Fibroblast of the aortic adventitia (primary cell): ENCODE measurements at regions not wholly inside any gene's neighbourhood (a gene's known extent, or its start where the extent isn't known, plus 50 kb on each side); places are given as distances from the start of the nearest gene placed in this dataset.
"Not testable (repeated sequence)": the region's sequence is repeated elsewhere in the genome, so short reads cannot be mapped to it uniquely, and the experiment has no call there.

Experiments
- DNase-seq: peaks from one replicate; pipeline ENCODE4 v3.0.0-alpha.2; 2010; ENCODE audit warnings: low read depth
- H3K4me3 ChIP-seq: 2 replicates; pipeline ENCODE4 v1.5.1; 2011; ENCODE audit warnings: low read depth, mild to moderate bottlenecking, control low read depth, low read length, moderate library complexity
- TF ChIP-seq, protein P1 (sequence below): IDR thresholded peaks from 2 replicates; pipeline ENCODE4 v1.5.1; 2011; ENCODE audit warnings: mild to moderate bottlenecking, low read length, control low read depth, inconsistent platforms; ENCODE audit not compliant: insufficient read depth

DNA sequence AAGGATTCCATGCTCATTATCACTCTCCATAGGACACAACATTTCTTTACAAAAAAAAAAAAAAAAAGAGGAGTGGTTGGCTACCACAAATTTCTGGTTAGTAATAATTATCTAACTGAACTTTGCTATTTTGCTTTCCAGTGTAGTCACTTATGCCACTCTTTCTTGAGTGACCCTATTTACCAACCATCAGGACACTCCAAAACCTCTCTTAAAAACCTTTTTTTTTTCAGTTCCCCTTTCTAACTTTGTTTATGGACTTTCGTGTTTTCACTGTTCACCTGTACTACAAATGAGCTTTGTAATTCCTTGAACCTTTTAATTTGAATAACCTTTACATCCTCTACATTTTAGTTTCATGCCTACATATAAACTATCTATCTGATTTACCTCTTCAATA is 686.5 kb upstream of the PCDH9 start:
- TF ChIP-seq, protein P1, sequence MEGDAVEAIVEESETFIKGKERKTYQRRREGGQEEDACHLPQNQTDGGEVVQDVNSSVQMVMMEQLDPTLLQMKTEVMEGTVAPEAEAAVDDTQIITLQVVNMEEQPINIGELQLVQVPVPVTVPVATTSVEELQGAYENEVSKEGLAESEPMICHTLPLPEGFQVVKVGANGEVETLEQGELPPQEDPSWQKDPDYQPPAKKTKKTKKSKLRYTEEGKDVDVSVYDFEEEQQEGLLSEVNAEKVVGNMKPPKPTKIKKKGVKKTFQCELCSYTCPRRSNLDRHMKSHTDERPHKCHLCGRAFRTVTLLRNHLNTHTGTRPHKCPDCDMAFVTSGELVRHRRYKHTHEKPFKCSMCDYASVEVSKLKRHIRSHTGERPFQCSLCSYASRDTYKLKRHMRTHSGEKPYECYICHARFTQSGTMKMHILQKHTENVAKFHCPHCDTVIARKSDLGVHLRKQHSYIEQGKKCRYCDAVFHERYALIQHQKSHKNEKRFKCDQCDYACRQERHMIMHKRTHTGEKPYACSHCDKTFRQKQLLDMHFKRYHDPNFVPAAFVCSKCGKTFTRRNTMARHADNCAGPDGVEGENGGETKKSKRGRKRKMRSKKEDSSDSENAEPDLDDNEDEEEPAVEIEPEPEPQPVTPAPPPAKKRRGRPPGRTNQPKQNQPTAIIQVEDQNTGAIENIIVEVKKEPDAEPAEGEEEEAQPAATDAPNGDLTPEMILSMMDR: no peak
- no peak overlapping the region for H3K4me3 ChIP-seq
- no peak for DNase-seq

DNA sequence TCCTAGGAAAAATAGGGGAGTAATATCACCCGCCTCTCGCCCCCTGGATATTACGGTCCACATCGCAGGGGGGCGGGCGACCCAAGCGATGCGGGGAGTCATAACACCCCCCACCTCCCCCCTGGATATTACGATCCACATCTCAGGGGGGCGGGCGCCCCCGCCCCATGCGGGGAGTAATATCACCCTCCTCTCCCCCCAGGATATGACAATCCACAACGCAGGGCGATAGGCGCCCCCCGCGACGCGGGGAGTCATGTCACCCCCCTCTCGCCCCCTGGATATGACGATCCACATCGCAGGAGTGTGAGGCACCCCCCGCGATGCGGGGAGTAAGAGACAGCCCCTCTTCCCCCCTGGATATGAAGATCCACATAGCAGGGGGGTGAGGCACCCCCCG is 684.4 kb upstream of the PCDH9 start:
- no peak for DNase-seq
- TF ChIP-seq, protein P1: no peak
- no peak overlapping the region for H3K4me3 ChIP-seq

DNA sequence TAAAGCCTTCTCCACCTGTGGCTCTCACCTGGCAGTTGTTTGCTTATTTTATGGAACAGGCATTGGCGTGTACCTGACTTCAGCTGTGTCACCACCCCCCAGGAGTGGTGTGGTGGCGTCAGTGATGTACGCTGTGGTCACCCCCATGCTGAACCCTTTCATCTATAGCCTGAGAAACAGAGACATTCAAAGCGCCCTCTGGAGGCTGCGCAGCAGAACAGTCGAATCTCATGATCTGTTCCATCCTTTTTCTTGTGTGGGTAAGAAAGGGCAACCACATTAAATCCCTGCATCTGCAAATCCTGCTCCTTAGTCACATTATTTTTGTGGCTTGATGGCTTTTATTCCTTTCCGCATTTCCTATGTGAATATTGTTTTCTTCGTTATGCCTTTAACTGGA is 672.8 kb upstream of the PCDH9 start:
- DNase-seq, H3K4me3 ChIP-seq: not testable (repeated sequence)

DNA sequence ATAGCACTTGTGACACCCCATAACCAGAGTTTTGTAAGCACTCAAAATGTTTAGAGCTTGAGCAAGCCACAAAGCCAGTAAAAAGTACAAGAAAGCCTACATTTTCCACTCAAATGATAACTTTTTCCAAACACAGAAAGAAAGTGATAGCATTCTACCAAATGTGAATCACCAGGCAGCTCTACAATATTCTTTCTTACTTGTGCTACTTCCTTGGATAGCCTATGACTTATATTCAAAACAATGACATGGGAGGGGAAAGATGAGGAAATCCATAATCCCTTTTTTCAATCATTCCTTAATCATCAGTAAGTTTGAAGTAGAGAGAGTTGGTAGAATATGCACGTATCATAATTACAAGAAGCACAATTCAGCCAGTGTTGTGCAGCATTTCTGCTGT is 650.8 kb upstream of the PCDH9 start:
- no peak for DNase-seq
- H3K4me3 ChIP-seq: no peak overlapping the region
- TF ChIP-seq, protein P1: no peak

DNA sequence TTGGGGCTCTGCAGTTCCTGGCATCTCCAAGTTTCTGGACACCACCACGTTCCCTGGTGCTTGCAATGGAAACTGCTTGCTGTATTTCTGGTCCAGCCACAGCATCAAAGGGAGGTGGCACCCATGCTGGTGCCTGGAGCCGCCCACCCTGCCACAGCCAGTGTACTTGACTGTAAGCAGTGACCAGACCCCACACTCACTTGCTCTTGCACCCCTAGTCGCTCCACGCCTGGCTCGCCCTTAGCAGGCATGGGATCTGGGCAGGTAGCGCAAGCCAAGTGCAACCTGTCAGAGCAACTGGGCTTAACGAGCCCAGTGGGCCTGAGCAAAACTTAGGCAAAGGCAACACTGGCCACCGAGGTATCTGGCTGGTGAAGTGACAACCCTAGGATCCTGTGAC is 648.2 kb upstream of the PCDH9 start:
- no peak overlapping the region for H3K4me3 ChIP-seq
- no peak for DNase-seq
- TF ChIP-seq, protein P1: no peak

DNA sequence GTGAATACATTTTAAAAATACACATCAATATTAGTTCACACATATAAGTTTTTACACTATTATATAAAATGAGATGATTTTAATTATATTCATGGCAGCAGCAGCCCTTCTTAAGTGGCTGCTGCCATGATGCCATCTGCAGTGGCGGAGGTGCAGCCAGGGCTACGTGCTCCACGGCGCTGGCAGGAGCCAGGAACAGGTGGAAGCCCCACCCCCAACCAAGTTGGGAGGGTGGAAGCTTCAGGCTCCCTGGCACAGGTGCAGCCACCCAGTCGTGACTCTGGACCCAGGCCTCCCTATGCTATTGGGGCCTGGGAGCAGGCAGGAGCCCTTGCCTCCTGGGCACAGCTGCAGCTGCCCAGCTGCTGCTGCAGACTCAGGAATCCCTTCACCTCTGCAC is 646.9 kb upstream of the PCDH9 start:
- H3K4me3 ChIP-seq: no peak overlapping the region
- no peak for DNase-seq
- TF ChIP-seq, protein P1: no peak

DNA sequence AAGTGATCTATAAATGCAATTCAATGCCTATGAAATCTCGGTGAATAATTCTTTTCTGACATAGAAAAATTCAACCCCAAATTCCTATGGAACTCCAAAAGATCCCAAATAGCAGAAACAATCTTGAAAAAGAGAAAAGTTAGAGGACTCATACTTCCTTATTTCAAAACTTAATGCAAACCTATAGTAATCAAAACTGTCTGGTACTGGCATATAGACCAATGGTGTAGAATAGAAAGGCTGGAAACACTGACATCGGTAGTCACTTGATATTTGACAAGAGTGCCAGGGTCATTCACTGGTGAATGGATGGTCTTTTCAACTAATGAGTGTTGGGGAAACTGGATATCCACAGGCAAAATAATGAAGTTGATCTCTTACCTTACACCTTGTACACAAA is 637.1 kb upstream of the PCDH9 start:
- DNase-seq: no peak
- TF ChIP-seq, protein P1: no peak
- no peak overlapping the region for H3K4me3 ChIP-seq
